Liver (tissue), 3 donors: ENCODE measurements at regions not wholly inside any gene's neighbourhood (a gene's known extent, or its start where the extent isn't known, plus 50 kb on each side); places are given as distances from the start of the nearest gene placed in this dataset.

ENCODE experiments used
- ATF3 ChIP-seq: IDR thresholded peaks from 2 replicates; pipeline ENCODE4 v1.6.1; 2016; ENCODE audit warnings: antibody characterized with exemption
- CTCF ChIP-seq: fragments of 150-350 bp; IDR thresholded peaks from 2 replicates; pipeline ENCODE4 v1.5.1; 2017; ENCODE audit warnings: improper control_type of control experiment, low read depth, low read length; ENCODE audit not compliant: missing input control
- EGR1 ChIP-seq, 2 donors: IDR thresholded peaks; 2 replicates each; pipeline ENCODE4 v1.6.1; 2016 to 2018; ENCODE audit warnings: antibody characterized with exemption in 2 of 2, low read depth in 2 of 2
- FOXA1 ChIP-seq: IDR thresholded peaks from 2 replicates; pipeline ENCODE4 v1.6.1; 2016; ENCODE audit warnings: antibody characterized with exemption
- MAX ChIP-seq: IDR thresholded peaks from 2 replicates; pipeline ENCODE4 v1.6.1; 2016; ENCODE audit warnings: antibody characterized with exemption
- SP1 ChIP-seq: IDR thresholded peaks from 2 replicates; pipeline ENCODE4 v1.6.1; 2018; ENCODE audit warnings: antibody characterized with exemption, mild to moderate bottlenecking
- TAF1 ChIP-seq: conservative IDR thresholded peaks from 2 replicates; pipeline ENCODE4 v1.6.1; 2016; ENCODE audit warnings: antibody characterized with exemption, mild to moderate bottlenecking
- ZBTB33 ChIP-seq: IDR thresholded peaks from 2 replicates; pipeline ENCODE4 v1.6.1; 2016; ENCODE audit warnings: antibody characterized with exemption
- donor health status: healthy.
- donor health status: healthy.

GRCh38 chr10:111871458-111871857, 312.1 kb downstream of the GPAM start:
- TF ChIP-seq CTCF: no peak
- no peak for TF ChIP-seq TAF1
- TF ChIP-seq ATF3: no peak
- no peak for TF ChIP-seq ZBTB33
- no peak for TF ChIP-seq SP1
- no peak for TF ChIP-seq EGR1 (IDR thresholded peaks at IDR 0.05; ENCODE audit: low read depth in 2 of 2)
- TF ChIP-seq MAX: no peak
- TF ChIP-seq FOXA1: no peak
